A549 (cell line): ENCODE measurements at regions not wholly inside any gene's neighbourhood (a gene's known extent, or its start where the extent isn't known, plus 50 kb on each side); places are given as distances from the start of the nearest gene placed in this dataset.
"Not testable (repeated sequence)": the region's sequence is repeated elsewhere in the genome, so short reads cannot be mapped to it uniquely, and the experiment has no call there.

ENCODE experiments used
- CBX2 ChIP-seq: fragments of 200-600 bp; sonication (generic); IDR thresholded peaks from 2 replicates; pipeline ENCODE4 v1.6.1; 2016; ENCODE audit warnings: low read depth, mild to moderate bottlenecking, borderline replicate concordance
- EP300 ChIP-seq, 2 experiments: fragments of >200 bp; sonication (Bioruptor Twin); formaldehyde crosslinking; IDR thresholded peaks; 2 replicates in 1 of 2; 3 replicates in 1 of 2; pipeline ENCODE4 v1.6.1; 2016 to 2017
- JUNB ChIP-seq: fragments of >200 bp; sonication (Bioruptor Twin); formaldehyde crosslinking; IDR thresholded peaks from 2 replicates; pipeline ENCODE4 v1.6.1; 2016
- KDM5A ChIP-seq: fragments of 200-600 bp; sonication (generic); IDR thresholded peaks from 2 replicates; pipeline ENCODE4 v1.6.1; 2016; ENCODE audit warnings: antibody characterized with exemption, mild to moderate bottlenecking
- MAFK ChIP-seq: fragments of 450-650 bp; IDR thresholded peaks from 2 replicates; pipeline ENCODE4 v1.6.1; 2014; ENCODE audit not compliant: partially characterized antibody
- POLR2A ChIP-seq: IDR thresholded peaks from 2 replicates; pipeline ENCODE4 v1.6.1; 2012; ENCODE audit warnings: mild to moderate bottlenecking, low read length
- POLR2AphosphoS2 ChIP-seq: conservative IDR thresholded peaks from 2 replicates; pipeline ENCODE4 v1.6.1; 2012; ENCODE audit warnings: low read length, improper control_type of control experiment, inconsistent platforms
- RAD21 ChIP-seq, 2 experiments: fragments of >200 bp in 1 of 2; sonication (Bioruptor Twin) in 1 of 2; formaldehyde crosslinking in 1 of 2; IDR thresholded peaks in 1 of 2; conservative IDR thresholded peaks in 1 of 2; 2 replicates in 1 of 2; 3 replicates in 1 of 2; pipeline ENCODE4 v1.6.1; 2012 to 2018; ENCODE audit warnings: inconsistent platforms in 1 of 2
- SMC3 ChIP-seq: fragments of >200 bp; sonication (Bioruptor Twin); formaldehyde crosslinking; IDR thresholded peaks from 3 replicates; pipeline ENCODE4 v1.6.1; 2018; ENCODE audit warnings: inconsistent platforms
- TP53 ChIP-seq: fragments of 250-450 bp; sonication (Bioruptor Pico); IDR thresholded peaks from 2 replicates; pipeline ENCODE4 v1.5.0; 2021; ENCODE audit warnings: mild to moderate bottlenecking, moderate library complexity
- TF ChIP-seq, protein P1 (sequence below): fragments of 200-600 bp; sonication (generic); IDR thresholded peaks from 2 replicates; pipeline ENCODE4 v1.6.1; 2016; ENCODE audit warnings: antibody characterized with exemption, mild to moderate bottlenecking, moderate library complexity
- TF ChIP-seq, protein P2 (sequence below): fragments of >200 bp; sonication (Bioruptor Twin); formaldehyde crosslinking; IDR thresholded peaks from 3 replicates; pipeline ENCODE4 v1.5.1; 2016
- TF ChIP-seq, protein P3 (sequence below): IDR thresholded peaks from 2 replicates; pipeline ENCODE4 v1.6.1; 2012

DNA sequence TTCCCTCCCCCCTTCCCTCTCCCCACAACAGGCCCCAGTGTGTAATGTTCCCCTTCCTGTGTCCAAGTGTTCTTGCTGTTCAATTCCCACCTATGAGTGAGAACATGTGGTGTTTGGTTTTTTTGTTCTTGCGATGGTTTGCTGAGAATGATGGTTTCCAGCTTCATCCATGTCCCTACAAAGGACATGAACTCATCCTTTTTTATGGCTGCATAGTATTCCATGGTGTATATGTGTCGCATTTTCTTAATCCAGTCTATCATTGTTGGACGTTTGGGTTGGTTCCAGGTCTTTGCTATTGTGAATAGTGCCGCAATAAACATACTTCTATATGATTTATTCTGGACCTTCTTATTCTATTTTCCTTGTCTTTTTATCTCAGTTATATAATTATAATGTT, 165.2 kb upstream of the SLC35G4 start:
- TF ChIP-seq POLR2A; MAFK; RAD21 (conservative IDR thresholded peaks at IDR 0.05 in 1 of 2, IDR thresholded peaks at IDR 0.05 in 1 of 2); CBX2; KDM5A; TP53 (CRISPR knock-in tag); EP300 (IDR thresholded peaks at IDR 0.05); POLR2AphosphoS2; JUNB; SMC3: not testable (repeated sequence)
- TF ChIP-seq, protein P1, sequence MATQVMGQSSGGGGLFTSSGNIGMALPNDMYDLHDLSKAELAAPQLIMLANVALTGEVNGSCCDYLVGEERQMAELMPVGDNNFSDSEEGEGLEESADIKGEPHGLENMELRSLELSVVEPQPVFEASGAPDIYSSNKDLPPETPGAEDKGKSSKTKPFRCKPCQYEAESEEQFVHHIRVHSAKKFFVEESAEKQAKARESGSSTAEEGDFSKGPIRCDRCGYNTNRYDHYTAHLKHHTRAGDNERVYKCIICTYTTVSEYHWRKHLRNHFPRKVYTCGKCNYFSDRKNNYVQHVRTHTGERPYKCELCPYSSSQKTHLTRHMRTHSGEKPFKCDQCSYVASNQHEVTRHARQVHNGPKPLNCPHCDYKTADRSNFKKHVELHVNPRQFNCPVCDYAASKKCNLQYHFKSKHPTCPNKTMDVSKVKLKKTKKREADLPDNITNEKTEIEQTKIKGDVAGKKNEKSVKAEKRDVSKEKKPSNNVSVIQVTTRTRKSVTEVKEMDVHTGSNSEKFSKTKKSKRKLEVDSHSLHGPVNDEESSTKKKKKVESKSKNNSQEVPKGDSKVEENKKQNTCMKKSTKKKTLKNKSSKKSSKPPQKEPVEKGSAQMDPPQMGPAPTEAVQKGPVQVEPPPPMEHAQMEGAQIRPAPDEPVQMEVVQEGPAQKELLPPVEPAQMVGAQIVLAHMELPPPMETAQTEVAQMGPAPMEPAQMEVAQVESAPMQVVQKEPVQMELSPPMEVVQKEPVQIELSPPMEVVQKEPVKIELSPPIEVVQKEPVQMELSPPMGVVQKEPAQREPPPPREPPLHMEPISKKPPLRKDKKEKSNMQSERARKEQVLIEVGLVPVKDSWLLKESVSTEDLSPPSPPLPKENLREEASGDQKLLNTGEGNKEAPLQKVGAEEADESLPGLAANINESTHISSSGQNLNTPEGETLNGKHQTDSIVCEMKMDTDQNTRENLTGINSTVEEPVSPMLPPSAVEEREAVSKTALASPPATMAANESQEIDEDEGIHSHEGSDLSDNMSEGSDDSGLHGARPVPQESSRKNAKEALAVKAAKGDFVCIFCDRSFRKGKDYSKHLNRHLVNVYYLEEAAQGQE, result not testable (repeated sequence)
- TF ChIP-seq, protein P2, sequence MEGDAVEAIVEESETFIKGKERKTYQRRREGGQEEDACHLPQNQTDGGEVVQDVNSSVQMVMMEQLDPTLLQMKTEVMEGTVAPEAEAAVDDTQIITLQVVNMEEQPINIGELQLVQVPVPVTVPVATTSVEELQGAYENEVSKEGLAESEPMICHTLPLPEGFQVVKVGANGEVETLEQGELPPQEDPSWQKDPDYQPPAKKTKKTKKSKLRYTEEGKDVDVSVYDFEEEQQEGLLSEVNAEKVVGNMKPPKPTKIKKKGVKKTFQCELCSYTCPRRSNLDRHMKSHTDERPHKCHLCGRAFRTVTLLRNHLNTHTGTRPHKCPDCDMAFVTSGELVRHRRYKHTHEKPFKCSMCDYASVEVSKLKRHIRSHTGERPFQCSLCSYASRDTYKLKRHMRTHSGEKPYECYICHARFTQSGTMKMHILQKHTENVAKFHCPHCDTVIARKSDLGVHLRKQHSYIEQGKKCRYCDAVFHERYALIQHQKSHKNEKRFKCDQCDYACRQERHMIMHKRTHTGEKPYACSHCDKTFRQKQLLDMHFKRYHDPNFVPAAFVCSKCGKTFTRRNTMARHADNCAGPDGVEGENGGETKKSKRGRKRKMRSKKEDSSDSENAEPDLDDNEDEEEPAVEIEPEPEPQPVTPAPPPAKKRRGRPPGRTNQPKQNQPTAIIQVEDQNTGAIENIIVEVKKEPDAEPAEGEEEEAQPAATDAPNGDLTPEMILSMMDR, result not testable (repeated sequence)
- TF ChIP-seq, protein P3, sequence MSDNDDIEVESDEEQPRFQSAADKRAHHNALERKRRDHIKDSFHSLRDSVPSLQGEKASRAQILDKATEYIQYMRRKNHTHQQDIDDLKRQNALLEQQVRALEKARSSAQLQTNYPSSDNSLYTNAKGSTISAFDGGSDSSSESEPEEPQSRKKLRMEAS, result not testable (repeated sequence)
